GM12892 (cell line): ENCODE measurements at regions not wholly inside any gene's neighbourhood (a gene's known extent, or its start where the extent isn't known, plus 50 kb on each side); places are given as distances from the start of the nearest gene placed in this dataset.

Experiments used
- POLR2A ChIP-seq: IDR thresholded peaks from 2 replicates; pipeline ENCODE4 v1.6.1; 2011; ENCODE audit warnings: low read depth, low read length, control low read depth
- POLR2AphosphoS5 ChIP-seq: IDR thresholded peaks from 2 replicates; pipeline ENCODE4 v1.6.1; 2011; ENCODE audit warnings: low read depth, low read length, control low read depth

DNA sequence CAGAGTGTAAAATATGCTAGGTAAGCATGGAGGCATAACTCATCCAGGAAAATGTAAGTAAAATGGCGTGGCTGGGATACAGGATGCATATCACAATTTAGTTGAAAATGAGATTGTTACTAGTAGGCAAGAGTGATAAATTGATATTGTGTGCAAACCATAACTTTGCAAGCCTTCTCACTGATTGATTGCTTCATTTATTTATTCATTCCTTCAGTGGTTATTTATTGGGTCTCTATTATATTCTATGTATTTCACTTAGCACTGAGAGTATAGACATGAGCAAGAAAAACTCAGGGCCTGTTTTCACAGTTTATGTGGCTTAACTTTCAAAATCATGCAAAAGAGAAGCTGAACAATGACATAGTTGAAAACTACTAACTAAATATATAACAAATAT is 241.0 kb upstream of the EYS start:
- TF ChIP-seq POLR2A (no peak), POLR2AphosphoS5 (no peak)
